Activated T-helper 1 cell treated with anti-CD3 and anti-CD28 coated beads, Interleukin-12 subunit alpha, Interleukin-12 subunit beta, Interleukin-2, Interleukin-4 antibody, amounts not matched to agents 30 ng/mL and 10 ng/mL and 1 ng/mL, durations not matched to agents 14 hours and 24 hours and 36 hours (primary cell): ENCODE measurements at regions not wholly inside any gene's neighbourhood (a gene's known extent, or its start where the extent isn't known, plus 50 kb on each side); places are given as distances from the start of the nearest gene placed in this dataset.
"Not testable (repeated sequence)": the region's sequence is repeated elsewhere in the genome, so short reads cannot be mapped to it uniquely, and the experiment has no call there.

ENCODE experiments used
- DNase-seq: peaks from one replicate; pipeline ENCODE4 v3.0.0; 2021; ENCODE audit warnings: low spot score
- H3K27ac Mint-ChIP-seq: one replicate; pipeline ENCODE4 v1.8.0; 2021; ENCODE audit warnings: mild to moderate bottlenecking, mixed read lengths
- H3K27me3 Mint-ChIP-seq: one replicate; pipeline ENCODE4 v1.8.0; 2022; ENCODE audit warnings: mild to moderate bottlenecking, moderate library complexity, mixed read lengths; ENCODE audit not compliant: insufficient read depth
- H3K36me3 Mint-ChIP-seq: one replicate; pipeline ENCODE4 v1.8.0; 2021; ENCODE audit warnings: low read depth, mixed read lengths
- H3K4me1 Mint-ChIP-seq: one replicate; pipeline ENCODE4 v1.8.0; 2021; ENCODE audit warnings: low read depth, mixed read lengths
- H3K4me3 Mint-ChIP-seq: one replicate; pipeline ENCODE4 v1.8.0; 2021; ENCODE audit warnings: mild to moderate bottlenecking, moderate library complexity, mixed read lengths
- H3K9me3 Mint-ChIP-seq: one replicate; pipeline ENCODE4 v1.8.0; 2021; ENCODE audit warnings: mixed read lengths
- intact Hi-C: fragments of 100-400 bp; cut with micrococcal nuclease; formaldehyde crosslinking; loops from one replicate; pipeline ENCODE4 v1.15.1; 2024

DNA sequence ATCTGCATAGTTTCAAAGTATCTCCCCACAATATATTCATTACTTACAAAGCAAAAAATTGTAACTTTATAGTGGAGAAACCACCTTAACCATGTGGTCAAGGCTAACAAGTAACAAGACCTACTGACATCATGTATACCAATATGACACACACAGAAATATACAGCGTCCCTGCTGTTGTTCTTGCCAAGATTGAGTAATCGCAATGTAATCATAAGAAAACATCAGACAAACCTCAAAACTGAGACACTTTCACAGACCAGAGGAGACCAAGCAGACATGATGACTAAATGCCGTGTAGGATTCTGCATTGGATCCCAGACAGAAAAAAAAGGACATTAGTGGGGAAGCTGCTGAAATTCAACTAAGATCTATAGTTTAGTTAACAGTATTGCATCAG is 123.0 kb downstream of the ACAA2 start:
- peaks cover 3% of the 10 kb centered on the region for H3K27me3 Mint-ChIP-seq
- no peak overlapping the region for H3K27ac Mint-ChIP-seq
- no peaks in the 10 kb centered on the region for H3K9me3 Mint-ChIP-seq
- no peaks in the 10 kb centered on the region for H3K36me3 Mint-ChIP-seq
- peaks cover 7% of the 10 kb centered on the region for H3K4me1 Mint-ChIP-seq
- DNase-seq, result no peak
- intact Hi-C loops, result no loop called here
- H3K4me3 Mint-ChIP-seq, result no peak overlapping the region

DNA sequence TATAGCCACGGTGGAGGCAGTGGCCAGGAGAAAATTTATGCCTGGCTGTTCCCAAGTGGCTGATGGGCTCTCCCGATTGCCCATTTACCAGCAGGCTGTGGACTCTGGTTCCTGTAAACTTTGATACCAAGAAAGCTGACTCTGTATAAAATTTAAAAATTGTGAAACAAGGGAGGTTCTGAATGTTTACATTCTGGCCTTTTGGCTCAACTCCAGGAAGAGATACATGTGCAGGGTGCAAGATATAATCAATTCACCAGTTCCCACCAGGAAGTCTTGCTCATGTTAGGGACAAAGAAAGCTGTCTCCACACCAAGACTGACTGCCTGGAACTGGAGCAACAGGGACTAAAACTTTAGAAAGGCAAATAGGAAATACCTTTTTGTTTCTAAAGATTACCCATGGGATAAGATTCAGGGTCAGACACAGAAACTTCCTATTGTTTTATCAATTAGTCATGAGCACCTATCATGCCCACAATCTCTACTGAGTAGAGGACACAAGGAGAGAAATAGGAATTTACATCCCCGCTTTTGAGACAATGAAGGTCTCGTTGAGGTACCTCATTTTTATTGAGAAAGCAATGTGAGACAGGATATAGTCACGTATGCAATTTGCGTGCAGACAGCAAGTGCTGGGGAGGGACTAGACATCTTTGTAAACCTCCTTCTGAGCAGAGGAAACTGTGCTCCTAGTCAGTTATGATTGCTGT is 123.5 kb downstream of the LIPG start:
- H3K27ac Mint-ChIP-seq, result no peak overlapping the region
- intact Hi-C loops, result no loop called here

DNA sequence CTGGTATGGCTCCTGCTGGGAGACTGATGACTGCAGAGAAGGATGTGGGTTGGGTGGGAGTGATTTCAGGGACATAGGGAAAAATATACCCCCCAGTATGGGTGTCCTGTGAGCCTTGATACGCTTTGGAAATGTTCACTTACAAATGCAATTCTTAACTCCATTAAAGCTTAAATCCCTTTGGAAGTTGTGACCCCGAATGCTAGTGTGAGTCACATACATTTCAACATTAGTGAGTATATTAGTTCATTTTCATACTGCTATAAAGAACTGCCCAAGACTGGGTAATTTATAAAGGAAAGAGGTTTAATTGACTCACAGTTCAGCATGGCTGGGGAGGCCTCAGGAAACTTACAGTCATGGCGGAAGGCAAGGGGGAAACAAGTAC is 120.9 kb downstream of the LIPG start:
- H3K27ac Mint-ChIP-seq, intact Hi-C loops, H3K4me1 Mint-ChIP-seq, H3K4me3 Mint-ChIP-seq, DNase-seq, H3K9me3 Mint-ChIP-seq, H3K36me3 Mint-ChIP-seq, H3K27me3 Mint-ChIP-seq: not testable (repeated sequence)

More for the DNA sequence above, 123.5 kb downstream of the LIPG start:
- Mint-ChIP-seq H3K4me1 (no peaks in the 10 kb centered on the region), H3K9me3 (no peaks in the 10 kb centered on the region), H3K36me3 (peaks cover 1% of the 10 kb centered on the region), H3K27me3 (no peaks in the 10 kb centered on the region), H3K4me3 (no peak overlapping the region)
- no peak for DNase-seq

DNA sequence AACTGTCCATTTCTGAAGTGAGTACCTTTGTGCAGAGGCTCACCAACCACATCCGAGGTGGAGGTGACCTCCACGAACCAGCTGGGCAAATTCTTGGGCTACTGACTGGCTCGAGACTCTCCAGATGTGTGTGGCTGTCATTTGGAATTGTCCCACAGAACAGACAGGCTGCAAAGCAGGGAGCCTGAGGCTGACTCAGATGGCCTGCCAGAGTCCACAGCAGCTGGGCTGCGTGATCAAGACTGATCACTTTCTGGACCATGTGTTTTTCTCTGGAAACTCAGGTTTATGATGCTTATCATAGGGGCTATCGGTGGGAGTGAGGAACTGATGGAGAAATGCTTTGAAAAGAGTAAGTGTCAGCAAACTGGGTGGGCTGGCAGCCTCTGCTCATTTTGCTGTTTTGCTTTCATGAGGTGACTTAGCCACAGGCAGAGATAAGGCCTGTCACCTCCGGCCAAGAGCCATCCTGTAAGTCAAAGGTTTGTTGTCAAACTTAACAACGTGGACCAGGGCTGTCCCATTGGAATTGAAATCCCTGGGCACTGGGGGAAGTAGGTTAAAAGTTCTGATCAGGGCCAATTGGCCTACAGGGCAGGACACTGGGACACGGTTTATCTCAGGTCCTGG is 120.4 kb downstream of the LIPG start:
- H3K27ac Mint-ChIP-seq, result no peak overlapping the region
- intact Hi-C loops, result no loop called here
- H3K4me1 Mint-ChIP-seq, result no peaks in the 10 kb centered on the region
- DNase-seq, result no peak
- no peaks in the 10 kb centered on the region for H3K27me3 Mint-ChIP-seq
- peaks cover 1% of the 10 kb centered on the region for H3K36me3 Mint-ChIP-seq
- H3K9me3 Mint-ChIP-seq, result no peaks in the 10 kb centered on the region
- H3K4me3 Mint-ChIP-seq, result no peak overlapping the region

DNA sequence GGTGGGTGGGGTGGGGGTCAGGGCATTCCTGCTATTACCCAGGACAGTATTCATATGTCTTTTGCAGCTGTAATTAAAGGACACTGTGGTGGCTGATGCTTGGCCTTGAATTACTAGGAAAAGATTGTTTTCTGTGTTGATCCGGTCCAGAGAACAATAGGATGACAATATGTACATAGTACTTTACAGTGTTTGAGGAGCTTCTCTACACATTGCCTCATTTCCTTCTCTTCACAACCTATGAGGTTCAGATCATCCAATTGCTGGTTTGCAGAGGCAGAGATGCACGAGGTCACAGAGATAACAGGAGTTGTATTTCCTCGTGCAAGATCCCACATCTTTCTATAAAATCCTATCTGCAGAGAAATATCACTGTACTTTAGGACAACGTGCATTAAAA is 119.5 kb downstream of the LIPG start:
- no peaks in the 10 kb centered on the region for H3K4me1 Mint-ChIP-seq
- no peak overlapping the region for H3K27ac Mint-ChIP-seq
- H3K4me3 Mint-ChIP-seq, result no peak overlapping the region
- peaks cover 1% of the 10 kb centered on the region for H3K36me3 Mint-ChIP-seq
- no peaks in the 10 kb centered on the region for H3K9me3 Mint-ChIP-seq
- no peaks in the 10 kb centered on the region for H3K27me3 Mint-ChIP-seq
- intact Hi-C loops, result no loop called here
- DNase-seq, result no peak

DNA sequence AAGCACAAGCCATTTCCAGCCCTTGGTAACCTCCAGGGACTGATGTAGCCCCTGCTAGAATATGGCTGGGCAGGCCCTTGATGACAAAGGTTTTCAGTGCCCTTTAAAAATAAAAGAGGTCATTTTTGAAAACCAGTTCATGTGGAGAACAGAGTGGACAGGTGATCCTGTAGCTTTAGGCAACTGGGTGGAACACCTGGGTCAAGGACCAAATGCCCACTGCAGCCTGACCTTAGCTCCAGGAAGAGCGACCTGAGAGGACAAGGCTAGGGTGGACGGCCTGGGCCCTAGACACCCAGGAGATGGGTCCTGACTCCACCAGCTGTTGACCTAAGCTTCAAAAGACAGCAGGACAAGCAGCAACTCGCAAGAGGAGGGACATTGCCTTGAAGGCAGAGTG is 116.6 kb downstream of the LIPG start:
- Mint-ChIP-seq H3K4me3 (no peak overlapping the region), H3K27ac (no peak overlapping the region), H3K36me3 (no peaks in the 10 kb centered on the region), H3K9me3 (no peaks in the 10 kb centered on the region), H3K27me3 (peaks cover 3% of the 10 kb centered on the region), H3K4me1 (no peaks in the 10 kb centered on the region)
- intact Hi-C loops, result no loop called here
- no peak for DNase-seq

DNA sequence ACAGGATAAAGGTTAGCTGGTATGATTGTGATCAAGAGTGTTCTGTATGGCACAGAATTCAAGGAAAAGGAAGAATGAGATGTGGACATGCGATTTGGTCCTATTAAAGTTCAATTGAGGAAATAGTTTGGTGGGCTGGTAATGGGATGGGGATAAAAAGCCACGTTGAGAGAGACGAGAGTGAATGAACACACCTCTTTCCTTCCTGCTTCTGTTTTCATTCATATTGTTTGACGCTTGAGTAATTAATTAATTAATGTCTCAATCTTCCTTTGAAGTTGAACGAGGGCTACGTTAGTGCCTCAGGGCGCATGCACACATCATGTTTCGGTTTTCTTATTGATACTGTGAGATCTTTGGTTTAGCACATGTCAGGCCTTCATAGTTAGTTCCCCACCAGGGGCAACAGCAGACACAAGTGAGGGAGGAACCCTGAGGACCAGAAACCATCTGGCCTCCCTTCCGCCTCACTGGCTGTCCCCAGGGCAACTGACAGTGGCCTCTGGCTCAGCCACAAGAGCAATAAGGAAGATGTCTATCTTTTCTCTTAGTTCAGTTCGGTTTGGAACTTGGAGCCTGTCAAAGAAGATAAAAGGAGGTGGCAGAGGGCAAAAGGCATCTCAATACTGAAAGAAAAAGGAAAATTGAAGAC is 116.0 kb downstream of the LIPG start:
- no peaks in the 10 kb centered on the region for H3K4me1 Mint-ChIP-seq
- intact Hi-C loops, result no loop called here
- no peaks in the 10 kb centered on the region for H3K36me3 Mint-ChIP-seq
- no peak for DNase-seq
- H3K4me3 Mint-ChIP-seq, result no peak overlapping the region
- H3K27ac Mint-ChIP-seq, result no peak overlapping the region
- no peaks in the 10 kb centered on the region for H3K9me3 Mint-ChIP-seq
- H3K27me3 Mint-ChIP-seq, result peaks cover 3% of the 10 kb centered on the region

DNA sequence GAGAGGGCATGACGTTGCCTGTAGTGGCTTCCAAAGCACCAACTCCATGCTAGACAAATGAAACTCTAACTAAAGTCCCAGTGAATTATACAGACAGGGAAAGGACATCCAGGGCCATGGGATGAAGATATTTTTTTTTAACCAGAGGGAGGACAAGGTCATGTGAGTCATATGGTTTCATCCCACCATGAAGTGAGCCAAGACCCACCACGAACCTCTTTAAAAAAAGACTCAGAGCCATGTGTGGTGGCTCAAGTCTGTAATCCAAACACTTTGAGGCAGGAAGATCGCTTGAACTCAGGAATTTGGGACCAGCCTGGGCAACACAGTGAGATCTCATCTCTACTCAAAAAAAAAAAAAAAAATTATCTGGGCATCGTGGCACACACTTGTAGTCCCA is 115.2 kb downstream of the LIPG start:
- Mint-ChIP-seq H3K9me3 (no peaks in the 10 kb centered on the region), H3K4me1 (no peaks in the 10 kb centered on the region), H3K27me3 (peaks cover 9% of the 10 kb centered on the region), H3K27ac (no peak overlapping the region), H3K4me3 (no peak overlapping the region), H3K36me3 (no peaks in the 10 kb centered on the region)
- intact Hi-C loops, result no loop called here
- DNase-seq, result no peak

DNA sequence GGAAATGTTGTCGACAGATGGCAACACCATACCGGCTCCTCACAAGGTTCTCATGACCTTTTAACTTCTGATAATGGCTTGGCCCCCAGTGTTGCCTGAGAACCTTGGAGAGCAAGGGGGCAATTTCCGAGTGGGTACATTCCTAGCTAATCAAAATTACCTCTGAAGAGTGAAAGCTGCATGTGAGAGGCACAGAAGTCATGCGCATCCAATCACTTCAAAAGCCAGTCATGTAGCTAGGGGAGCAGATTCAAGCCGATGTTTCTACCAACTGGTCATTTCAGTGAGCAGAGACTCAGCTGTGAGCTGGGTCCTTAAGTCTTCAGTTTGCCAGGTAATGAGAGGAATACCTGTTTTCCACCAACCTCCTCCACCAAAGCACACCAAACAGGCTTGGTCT is 111.4 kb downstream of the LIPG start:
- no peak overlapping the region for H3K4me3 Mint-ChIP-seq
- no peaks in the 10 kb centered on the region for H3K9me3 Mint-ChIP-seq
- intact Hi-C loops, result no loop called here
- no peak for DNase-seq
- no peaks in the 10 kb centered on the region for H3K4me1 Mint-ChIP-seq
- H3K36me3 Mint-ChIP-seq, result no peaks in the 10 kb centered on the region
- H3K27ac Mint-ChIP-seq, result no peak overlapping the region
- peaks cover 23% of the 10 kb centered on the region for H3K27me3 Mint-ChIP-seq

DNA sequence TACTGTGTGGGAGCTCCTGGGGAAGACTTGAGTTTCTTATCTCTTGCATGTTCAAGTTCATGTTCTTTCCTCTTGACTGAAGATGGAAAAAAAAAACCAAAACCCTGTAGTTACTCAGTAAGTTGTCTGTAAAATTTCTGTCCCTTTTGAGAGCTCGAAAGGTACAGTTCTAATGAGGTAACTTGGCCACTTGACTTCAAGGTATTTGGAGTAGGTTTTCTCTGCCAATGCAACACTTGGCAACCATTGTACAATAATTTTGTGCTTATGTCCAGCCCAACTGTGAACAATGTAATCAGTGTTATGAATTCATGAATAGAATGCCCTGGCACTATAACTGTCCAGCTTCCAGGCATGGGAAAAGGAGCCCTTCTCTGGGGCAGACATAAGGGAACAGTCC is 111.0 kb downstream of the LIPG start:
- Mint-ChIP-seq H3K27ac (no peak overlapping the region), H3K4me1 (no peaks in the 10 kb centered on the region), H3K27me3 (peaks cover 23% of the 10 kb centered on the region), H3K9me3 (no peaks in the 10 kb centered on the region), H3K36me3 (no peaks in the 10 kb centered on the region), H3K4me3 (no peak overlapping the region)
- intact Hi-C loops, result no loop called here
- DNase-seq, result no peak

DNA sequence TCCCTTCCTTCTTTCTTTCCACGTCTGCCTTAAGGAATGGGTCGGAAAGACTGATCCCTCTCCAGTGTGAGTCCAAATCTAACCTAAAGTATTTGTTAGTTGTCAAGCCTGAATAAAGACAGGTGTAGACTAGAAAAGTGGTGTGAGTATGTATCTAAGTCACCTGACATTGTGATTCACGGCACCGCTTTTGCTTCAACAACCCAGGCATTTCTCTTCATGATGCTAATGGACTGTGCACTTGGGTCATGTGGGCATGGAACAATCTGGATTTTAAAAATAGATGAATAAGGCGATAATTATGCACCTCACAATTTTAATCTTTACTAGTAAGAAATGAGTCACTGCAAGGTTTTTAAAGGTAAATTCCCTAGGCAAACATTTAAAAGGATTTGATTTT is 107.5 kb downstream of the LIPG start:
- Mint-ChIP-seq H3K27ac (no peak overlapping the region), H3K9me3 (no peaks in the 10 kb centered on the region), H3K36me3 (no peaks in the 10 kb centered on the region), H3K4me3 (no peak overlapping the region), H3K27me3 (peaks cover 22% of the 10 kb centered on the region), H3K4me1 (no peaks in the 10 kb centered on the region)
- intact Hi-C loops, result no loop called here
- no peak for DNase-seq

DNA sequence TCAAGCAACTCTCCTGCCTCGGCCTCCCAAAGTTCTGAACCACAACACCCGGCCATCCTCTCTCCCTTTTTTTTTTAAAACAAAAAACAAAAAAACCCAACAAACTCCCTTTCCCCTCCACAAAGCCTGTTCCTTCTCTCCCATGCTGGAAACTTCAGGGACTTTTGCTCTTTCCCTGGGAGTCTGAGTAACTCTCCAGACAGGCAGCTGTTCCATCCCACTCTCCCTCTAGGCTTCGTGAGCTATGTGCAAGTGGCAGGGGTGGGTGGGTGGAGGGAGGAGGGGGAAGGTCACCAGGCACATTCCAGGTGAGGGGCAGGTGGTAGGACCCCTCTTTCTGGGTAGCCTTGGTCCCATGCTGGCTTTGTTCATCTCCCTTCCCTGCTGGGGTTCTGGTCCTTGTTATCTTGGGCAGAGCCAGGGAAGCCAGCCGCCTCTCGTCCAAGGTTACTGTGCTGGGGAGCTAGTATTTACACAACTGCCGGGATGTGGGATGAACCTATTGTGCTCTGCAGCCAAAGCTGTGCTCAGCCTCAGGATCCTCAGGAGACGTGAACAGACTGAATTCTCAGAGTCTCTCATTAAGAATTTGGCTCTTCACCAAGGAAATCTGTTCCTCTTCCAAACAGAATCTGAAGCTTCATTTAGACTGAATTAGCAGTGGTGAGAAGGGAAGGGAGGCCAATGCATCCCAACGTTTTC is 106.9 kb downstream of the LIPG start:
- DNase-seq, result no peak
- Mint-ChIP-seq H3K27ac (no peak overlapping the region), H3K4me3 (no peak overlapping the region), H3K36me3 (no peaks in the 10 kb centered on the region), H3K4me1 (no peaks in the 10 kb centered on the region), H3K9me3 (no peaks in the 10 kb centered on the region), H3K27me3 (peaks cover 22% of the 10 kb centered on the region)
- intact Hi-C loops, result no loop called here

DNA sequence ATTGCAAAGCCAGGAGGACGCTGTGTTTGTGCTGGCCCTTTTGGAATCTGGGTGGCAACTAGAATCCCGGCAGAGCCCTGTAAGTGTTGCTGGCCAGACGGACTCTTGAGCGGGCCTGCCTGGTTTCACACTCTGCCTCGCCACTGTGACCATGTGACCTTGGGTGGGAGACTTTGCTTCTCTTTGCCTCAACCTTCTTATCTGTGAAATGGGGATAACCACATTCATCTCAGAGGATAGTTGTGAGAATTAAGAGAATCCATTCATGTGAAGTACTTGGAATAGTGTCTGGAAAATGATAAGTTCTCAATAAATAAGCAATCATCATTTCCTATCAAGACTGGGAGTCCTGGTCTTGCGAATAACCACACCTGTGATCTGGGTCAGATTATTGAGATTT is 105.6 kb downstream of the LIPG start:
- H3K4me1 Mint-ChIP-seq, result no peaks in the 10 kb centered on the region
- DNase-seq, result no peak
- H3K36me3 Mint-ChIP-seq, result no peaks in the 10 kb centered on the region
- no peak overlapping the region for H3K27ac Mint-ChIP-seq
- no peak overlapping the region for H3K4me3 Mint-ChIP-seq
- H3K27me3 Mint-ChIP-seq, result peaks cover 21% of the 10 kb centered on the region
- no peaks in the 10 kb centered on the region for H3K9me3 Mint-ChIP-seq
- intact Hi-C loops, result no loop called here
